Mesodermal cell (in vitro differentiated cells): ENCODE measurements at regions not wholly inside any gene's neighbourhood (a gene's known extent, or its start where the extent isn't known, plus 50 kb on each side); places are given as distances from the start of the nearest gene placed in this dataset.
"Not testable (repeated sequence)": the region's sequence is repeated elsewhere in the genome, so short reads cannot be mapped to it uniquely, and the experiment has no call there.

Experiments
- H3K27ac ChIP-seq: 2 replicates; pipeline ENCODE4 v1.7.0; 2013; ENCODE audit warnings: mild to moderate bottlenecking, low read depth, low read length, moderate library complexity; ENCODE audit not compliant: severe bottlenecking
- H3K36me3 ChIP-seq: 2 replicates; pipeline ENCODE4 v1.7.1; 2013; ENCODE audit warnings: mild to moderate bottlenecking, low read length, moderate library complexity; ENCODE audit not compliant: control insufficient read depth, insufficient read depth
- H3K4me1 ChIP-seq: one replicate; pipeline ENCODE4 v1.7.1; 2013; ENCODE audit warnings: mild to moderate bottlenecking, low read length; ENCODE audit not compliant: insufficient read depth, control insufficient read depth, poor library complexity, severe bottlenecking
- H3K4me3 ChIP-seq: 2 replicates; pipeline ENCODE4 v1.7.0; 2013; ENCODE audit warnings: low read length, control low read depth, mild to moderate bottlenecking; ENCODE audit not compliant: insufficient read depth, poor library complexity, severe bottlenecking; ENCODE audit errors: extremely low read depth
- H3K9me3 ChIP-seq: 2 replicates; pipeline ENCODE4 v1.7.1; 2013; ENCODE audit warnings: mild to moderate bottlenecking, low read length, moderate library complexity; ENCODE audit not compliant: control insufficient read depth
- WGBS, 2 experiments: methylation state at CpG; one replicate each; pipeline ENCODE4 v1.1.5; 2013; ENCODE audit warnings: missing lambda C conversion rate in 2 of 2; ENCODE audit not compliant: insufficient coverage in 2 of 2; 5-methylcytosine and 5-hydroxymethylcytosine counted together

- Histone ChIP-seq H3K36me3 (no peaks in the 10 kb centered on the region), H3K9me3 (no peaks in the 10 kb centered on the region), H3K4me1 (no peaks in the 10 kb centered on the region), H3K27ac (no peak overlapping the region), H3K4me3 (no peak overlapping the region)
- no CpG with 5 or more reads among the region's 2 CpGs for WGBS, 2 experiments
Measured at GRCh38 chr1:187063271-187063670, 234.5 kb downstream of the PLA2G4A start.

DNA sequence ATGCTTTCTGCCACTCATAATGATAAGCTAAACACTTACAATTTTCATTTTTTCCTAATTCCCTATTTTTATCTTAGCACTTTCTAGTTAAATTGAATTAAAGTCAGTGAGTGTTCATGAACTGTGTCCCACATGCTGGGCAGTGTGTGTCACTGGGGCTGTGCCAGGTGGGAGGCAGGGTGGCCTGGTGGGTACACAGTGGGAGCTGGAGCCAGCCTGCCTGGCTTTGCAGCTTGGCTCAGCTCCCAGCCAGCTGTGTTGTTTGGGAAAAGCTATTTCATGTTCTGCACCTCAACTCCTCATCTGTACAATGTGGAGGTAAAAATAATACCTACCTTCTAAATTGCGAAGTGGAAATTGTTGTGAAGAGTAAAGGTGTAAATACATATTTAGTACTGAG, 238.4 kb downstream of the PLA2G4A start:
- WGBS, 2 experiments = no CpG with 5 or more reads among the region's 1 CpG
- H3K4me1 ChIP-seq = peaks cover 6% of the 10 kb centered on the region
- no peak overlapping the region for H3K27ac ChIP-seq
- H3K36me3 ChIP-seq = no peaks in the 10 kb centered on the region
- H3K9me3 ChIP-seq = no peaks in the 10 kb centered on the region
- no peak overlapping the region for H3K4me3 ChIP-seq

- Histone ChIP-seq H3K4me3 (no peak overlapping the region), H3K9me3 (peaks cover 3% of the 10 kb centered on the region), H3K36me3 (no peaks in the 10 kb centered on the region), H3K4me1 (peaks cover 6% of the 10 kb centered on the region), H3K27ac (no peak overlapping the region)
- WGBS, 2 experiments = 54 to 83% methylated on average over 1 to 2 of the region's 3 CpGs
Measured at GRCh38 chr1:187070076-187070475, 241.3 kb downstream of the PLA2G4A start.

DNA sequence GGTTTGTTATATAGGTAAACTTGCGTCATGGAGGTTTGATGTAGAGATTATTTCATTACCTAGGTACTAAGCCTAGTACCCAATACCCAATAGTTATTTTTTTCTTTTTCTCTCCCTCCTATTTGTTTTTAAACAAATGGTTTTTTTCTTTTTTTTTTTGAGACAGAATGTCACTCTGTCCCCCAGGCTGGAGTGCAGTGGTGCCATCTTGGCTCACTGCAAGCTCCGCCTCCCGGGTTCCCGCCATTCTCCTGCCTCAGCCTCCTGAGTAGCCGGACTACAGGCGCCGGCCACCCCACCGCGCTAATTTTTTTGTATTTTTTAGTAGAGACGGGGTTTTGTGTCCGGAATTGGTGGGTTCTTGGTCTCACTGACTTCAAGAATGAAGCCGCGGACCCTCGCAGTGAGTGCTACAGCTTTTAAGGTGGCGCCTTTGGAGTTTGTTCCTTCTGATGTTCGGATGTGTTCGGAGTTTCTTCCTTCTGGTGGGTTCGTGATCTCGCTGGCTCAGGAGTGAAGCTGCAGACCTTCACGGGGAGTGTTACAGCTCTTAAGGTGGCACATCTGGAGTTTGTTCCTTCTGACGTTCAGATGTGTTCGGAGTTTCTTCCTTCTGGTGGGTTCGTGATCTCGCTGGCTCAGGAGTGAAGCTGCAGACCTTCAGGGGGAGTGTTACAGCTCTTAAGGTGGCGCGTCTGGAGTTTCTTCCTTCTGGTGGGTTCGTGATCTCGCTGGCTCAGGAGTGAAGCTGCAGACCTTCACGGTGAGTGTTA, 243.7 kb downstream of the PLA2G4A start:
- not testable (repeated sequence) for H3K36me3 ChIP-seq, H3K27ac ChIP-seq, H3K4me1 ChIP-seq, H3K9me3 ChIP-seq, H3K4me3 ChIP-seq
- 93 to 96% methylated on average over 18 to 22 of the region's 29 CpGs for WGBS, 2 experiments

DNA sequence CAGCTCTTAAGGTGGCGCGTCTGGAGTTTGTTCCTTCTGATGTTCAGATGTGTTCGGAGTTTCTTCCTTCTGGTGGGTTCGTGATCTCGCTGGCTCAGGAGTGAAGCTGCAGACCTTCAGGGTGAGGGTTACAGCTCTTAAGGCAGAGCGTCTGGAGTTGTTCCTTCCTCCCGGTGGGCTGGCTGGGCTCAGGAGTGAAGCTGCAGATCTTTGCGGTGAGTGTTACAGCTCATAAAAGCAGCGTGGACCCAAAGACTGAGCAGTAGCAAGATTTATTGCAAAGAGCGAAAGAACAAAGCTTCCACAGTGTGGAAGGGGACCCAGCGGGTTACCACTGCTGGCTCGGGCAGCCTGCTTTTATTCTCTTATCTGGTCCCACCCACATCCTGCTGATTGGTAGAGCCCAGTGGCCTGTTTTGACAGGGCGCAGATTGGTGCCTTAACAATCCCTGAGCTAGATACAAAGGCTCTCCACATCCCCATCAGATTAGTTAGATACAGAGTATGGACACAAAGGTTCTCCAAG, 244.3 kb downstream of the PLA2G4A start:
- WGBS, 2 experiments = 90 to 92% methylated on average over 8 to 11 of the region's 13 CpGs
- H3K36me3 ChIP-seq, H3K4me1 ChIP-seq, H3K4me3 ChIP-seq, H3K27ac ChIP-seq, H3K9me3 ChIP-seq: not testable (repeated sequence)

- not testable (repeated sequence) for H3K4me3 ChIP-seq, H3K36me3 ChIP-seq, H3K4me1 ChIP-seq, H3K9me3 ChIP-seq, H3K27ac ChIP-seq
- 91 to 98% methylated on average over 14 to 30 of the region's 35 CpGs for WGBS, 2 experiments
Measured at GRCh38 chr1:187073634-187074245, 245.0 kb downstream of the PLA2G4A start.

DNA sequence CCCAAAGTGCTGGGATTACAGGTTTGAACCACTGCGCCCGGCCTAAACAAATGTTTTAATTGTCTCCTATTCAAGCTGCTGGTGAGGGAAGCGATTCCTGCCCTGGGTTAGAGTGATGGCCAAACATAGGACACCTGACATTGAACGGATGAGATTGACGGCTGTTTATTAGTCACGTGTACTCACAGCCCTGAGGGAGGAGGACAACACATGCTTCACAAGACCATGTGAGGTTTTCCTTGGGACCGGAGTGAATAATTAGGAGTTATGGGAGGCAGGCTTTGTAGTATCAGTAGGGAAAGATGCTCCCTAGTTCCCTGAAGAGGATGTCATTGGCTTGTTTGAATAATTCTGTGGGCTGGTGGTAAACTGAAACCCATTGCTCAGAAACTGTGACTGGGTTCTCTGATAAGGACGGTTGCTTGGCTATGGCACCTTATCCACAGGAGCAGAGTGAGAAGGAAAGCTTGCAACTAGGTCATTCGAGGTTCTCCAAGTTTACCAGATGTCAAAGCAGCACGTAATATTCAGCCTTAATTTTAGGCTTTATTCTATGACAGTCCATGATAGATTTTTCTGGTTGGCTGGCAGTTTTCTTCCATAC, 245.8 kb downstream of the PLA2G4A start:
- Histone ChIP-seq H3K27ac (no peak overlapping the region), H3K4me3 (no peak overlapping the region), H3K36me3 (no peaks in the 10 kb centered on the region), H3K4me1 (peaks cover 6% of the 10 kb centered on the region), H3K9me3 (peaks cover 3% of the 10 kb centered on the region)
- WGBS, 2 experiments = 85 to 94% methylated on average over 9 to 10 of the region's 10 CpGs

DNA sequence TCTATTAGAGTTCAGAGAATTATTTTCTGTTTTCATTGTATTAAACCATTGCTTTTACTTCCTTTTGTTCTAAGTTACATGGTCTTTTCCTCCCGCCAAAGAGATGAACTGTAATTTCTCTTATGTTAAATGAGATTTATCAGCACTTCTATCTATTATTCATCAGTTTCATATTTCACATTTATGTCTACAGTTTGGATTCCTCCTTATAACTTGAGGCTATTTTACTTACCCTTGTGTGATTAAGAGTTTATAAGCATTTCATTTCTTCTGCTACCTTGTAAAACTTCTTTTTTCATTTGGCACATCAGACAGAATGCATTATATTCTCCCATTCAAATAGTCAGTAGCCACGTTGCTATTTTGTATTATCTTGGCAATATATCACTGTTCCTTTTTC, 248.2 kb downstream of the PLA2G4A start:
- Histone ChIP-seq H3K9me3 (peaks cover 3% of the 10 kb centered on the region), H3K36me3 (no peaks in the 10 kb centered on the region), H3K4me3 (no peak overlapping the region), H3K27ac (no peak overlapping the region), H3K4me1 (no peaks in the 10 kb centered on the region)
- WGBS, 2 experiments = no CpG with 5 or more reads among the region's 2 CpGs

DNA sequence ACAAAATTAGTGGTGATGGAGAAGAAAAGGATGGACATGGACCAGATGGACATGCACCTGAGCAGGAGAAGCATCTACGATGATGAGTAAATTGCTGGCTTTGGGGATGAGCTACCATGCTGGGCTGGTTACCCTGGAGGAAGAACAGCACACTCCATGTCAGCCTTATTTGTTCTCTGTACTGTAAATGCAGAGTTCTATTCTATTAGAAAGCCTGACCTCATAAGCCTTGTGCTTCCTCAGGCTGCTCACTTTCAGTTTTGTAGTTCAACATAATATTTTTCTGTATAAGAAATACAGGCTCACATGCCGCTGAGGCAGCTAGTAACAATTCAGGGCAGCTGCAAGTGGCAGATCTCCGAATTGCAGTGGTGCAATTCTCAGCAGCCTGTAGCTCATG, 249.6 kb downstream of the PLA2G4A start:
- WGBS, 2 experiments = 55 to 76% methylated on average over 2 to 3 of the region's 3 CpGs
- Histone ChIP-seq H3K9me3 (peaks cover 3% of the 10 kb centered on the region), H3K4me3 (no peak overlapping the region), H3K4me1 (no peaks in the 10 kb centered on the region), H3K27ac (no peak overlapping the region), H3K36me3 (no peaks in the 10 kb centered on the region)

GRCh38 chr1:187078916-187079315, 250.2 kb downstream of the PLA2G4A start:
- H3K4me1 ChIP-seq = no peaks in the 10 kb centered on the region
- no peak overlapping the region for H3K27ac ChIP-seq
- WGBS, 2 experiments = 100% methylated on average over 1 of the region's 2 CpGs
- no peak overlapping the region for H3K4me3 ChIP-seq
- H3K9me3 ChIP-seq = peaks cover 3% of the 10 kb centered on the region
- H3K36me3 ChIP-seq = no peaks in the 10 kb centered on the region

DNA sequence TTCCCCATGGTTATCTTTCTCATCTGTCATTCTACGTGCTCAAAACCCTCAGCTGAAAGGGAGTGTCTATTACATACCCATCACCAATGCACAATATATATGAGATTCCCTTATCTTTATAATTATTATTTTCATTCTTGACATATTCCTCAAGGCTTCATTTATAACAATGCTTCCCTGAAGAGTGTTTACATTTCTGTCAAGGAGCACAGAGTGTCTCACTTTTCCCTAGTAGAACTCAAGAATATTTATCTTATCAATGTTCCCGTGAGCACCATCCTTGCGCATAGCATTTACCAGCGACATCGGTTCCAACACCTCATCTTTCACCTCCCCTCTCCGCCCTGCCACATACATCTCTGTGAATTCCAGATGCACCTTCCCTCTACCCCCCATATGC, 250.6 kb downstream of the PLA2G4A start:
- Histone ChIP-seq H3K4me3 (no peak overlapping the region), H3K9me3 (peaks cover 3% of the 10 kb centered on the region), H3K27ac (no peak overlapping the region), H3K4me1 (no peaks in the 10 kb centered on the region), H3K36me3 (no peaks in the 10 kb centered on the region)
- WGBS, 2 experiments = 89 to 93% methylated on average over 5 of the region's 6 CpGs
